Renal cortical epithelial cell (primary cell): ENCODE measurements at regions not wholly inside any gene's neighbourhood (a gene's known extent, or its start where the extent isn't known, plus 50 kb on each side); places are given as distances from the start of the nearest gene placed in this dataset.

Experiments
- DNase-seq: peaks from one replicate; pipeline ENCODE4 v3.0.0-alpha.2; 2011; ENCODE audit warnings: low read depth

DNA sequence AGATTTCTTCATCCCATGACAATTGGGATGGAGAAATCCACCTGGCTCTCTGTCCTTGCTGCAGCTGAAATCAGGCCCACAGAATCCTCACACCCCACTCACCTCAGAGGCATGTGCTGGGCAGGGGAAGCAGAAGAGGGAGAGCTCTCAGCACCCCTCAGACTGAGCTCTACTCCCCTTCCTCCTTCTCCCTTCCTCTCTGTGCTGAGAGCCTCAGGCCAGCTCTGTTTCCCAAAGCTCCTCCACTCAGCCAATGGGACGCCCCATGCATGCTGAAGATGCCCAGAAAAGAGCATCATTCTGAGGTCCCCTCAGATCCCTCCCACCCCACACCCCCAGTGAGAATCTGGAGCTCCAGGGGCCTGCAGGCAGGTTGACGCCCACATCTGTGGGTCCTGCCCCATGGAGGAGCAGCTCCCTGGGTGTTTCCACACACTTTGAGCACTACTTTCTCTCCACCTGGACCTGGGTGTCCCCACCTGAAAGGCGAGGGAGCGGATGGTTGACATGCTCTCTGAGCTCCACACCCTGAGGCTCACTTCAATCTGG is 637.7 kb upstream of the ID2 start:
- DNase-seq: no peak

- DNase-seq: no peak
These were observed 636.7 kb upstream of the ID2 start for GRCh38 chr2:8045081-8045614.

DNA sequence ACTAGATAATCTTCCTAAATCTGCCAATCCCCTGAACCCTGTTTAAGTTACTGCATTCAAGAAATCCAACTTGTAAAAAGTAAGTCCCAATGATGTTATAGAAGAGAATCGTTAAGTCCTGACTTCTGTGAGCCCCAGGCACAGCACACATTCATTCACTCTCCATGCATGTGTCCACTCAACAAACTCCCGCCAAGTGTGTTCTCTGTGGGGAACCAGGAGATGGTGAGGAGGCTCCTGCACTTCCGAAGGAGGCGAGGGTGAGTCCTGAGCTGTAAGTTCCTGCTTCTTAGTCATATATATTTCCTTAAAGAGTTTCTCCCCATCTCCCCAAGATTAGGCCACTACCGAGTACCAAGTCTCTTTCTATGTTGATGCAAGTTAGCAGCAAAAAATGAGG is 635.0 kb upstream of the ID2 start:
- DNase-seq: no peak

DNA sequence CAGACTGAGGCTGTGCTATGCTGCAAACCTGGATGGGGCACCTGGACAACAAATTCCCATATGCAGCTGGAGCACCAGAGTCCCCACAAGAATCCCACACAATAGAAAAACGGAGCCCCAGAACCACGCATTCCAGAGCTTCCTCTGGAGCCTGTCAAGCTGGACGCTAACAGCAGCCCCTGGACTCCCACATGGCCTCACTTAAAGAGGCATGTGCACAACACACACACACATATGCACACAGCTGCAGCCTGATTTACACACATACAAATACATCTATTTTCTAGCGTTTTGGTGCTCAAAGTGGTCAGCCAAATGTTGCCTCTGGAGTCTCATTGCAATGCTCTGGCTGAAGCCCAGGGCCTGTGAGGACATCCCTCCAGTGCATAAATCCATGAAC is 632.7 kb upstream of the ID2 start:
- DNase-seq: no peak

GRCh38 chr2:8049851-8050571 is 631.8 kb upstream of the ID2 start:
- no peak for DNase-seq

DNA sequence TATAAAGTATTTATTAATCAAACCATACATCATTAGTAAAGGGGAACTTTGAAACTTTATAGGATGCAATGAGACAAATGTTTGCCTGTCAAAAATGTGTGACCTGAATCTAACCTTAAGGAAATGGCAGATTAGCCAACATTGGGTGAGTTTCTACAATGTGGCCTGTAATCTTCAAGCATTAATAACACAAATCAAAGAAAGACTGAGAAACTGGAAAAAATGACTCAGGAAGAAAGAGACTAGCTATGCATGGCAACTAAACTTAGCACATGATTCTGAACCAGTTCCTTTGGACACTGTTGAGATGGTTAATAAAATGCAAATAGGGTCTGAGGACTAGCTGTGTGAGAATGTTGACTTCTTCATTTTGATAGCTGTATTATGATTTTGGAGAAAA is 628.6 kb upstream of the ID2 start:
- no peak for DNase-seq

- DNase-seq: no peak
These were observed 627.8 kb upstream of the ID2 start for GRCh38 chr2:8054070-8054469.

- no peak for DNase-seq
These were observed 623.2 kb upstream of the ID2 start for GRCh38 chr2:8058652-8059051.

GRCh38 chr2:8059255-8059654 is 622.6 kb upstream of the ID2 start:
- no peak for DNase-seq

DNA sequence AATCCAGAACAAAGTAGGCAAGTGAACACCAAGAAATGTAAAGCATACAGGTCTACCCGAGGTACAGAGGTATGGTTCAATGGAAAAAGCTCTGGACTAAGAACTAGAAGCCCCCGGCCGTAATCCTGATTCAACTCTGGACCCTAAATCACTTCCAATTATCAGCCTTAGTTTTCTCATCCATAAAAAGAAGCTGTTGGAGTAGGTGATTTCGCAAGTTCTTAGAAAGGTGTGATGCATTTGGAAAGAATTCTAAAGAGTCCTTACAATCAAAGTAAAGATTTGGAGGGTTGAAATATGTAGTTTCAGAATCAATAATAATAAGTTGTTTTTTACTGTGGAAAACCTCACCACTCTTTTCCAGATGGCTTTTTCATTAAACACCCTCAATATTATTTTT is 622.1 kb upstream of the ID2 start:
- peak; percentile 32 for DNase-seq

DNA sequence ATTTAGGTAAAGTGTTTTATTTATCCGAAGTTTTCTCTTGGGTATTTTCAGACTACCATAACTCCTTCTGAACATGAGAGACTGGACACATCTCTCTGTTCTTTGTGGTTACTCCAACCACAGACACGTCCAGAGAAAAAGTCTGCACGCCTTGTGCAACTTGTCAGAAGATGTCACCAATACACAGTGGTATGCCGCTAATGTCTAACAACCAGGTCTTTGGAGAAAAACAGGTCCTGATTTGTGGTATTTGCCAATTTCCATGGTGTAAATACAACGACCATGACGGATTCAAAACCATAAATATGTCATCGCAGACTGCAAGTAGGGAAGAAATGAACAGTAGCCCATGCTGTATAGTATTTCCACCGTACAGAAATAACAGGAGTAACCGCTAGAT is 620.6 kb upstream of the ID2 start:
- no peak for DNase-seq

- DNase-seq: no peak
These were observed 617.3 kb upstream of the ID2 start for GRCh38 chr2:8064603-8065002.

- no peak for DNase-seq
These were observed 616.7 kb upstream of the ID2 start for GRCh38 chr2:8065191-8065590.

DNA sequence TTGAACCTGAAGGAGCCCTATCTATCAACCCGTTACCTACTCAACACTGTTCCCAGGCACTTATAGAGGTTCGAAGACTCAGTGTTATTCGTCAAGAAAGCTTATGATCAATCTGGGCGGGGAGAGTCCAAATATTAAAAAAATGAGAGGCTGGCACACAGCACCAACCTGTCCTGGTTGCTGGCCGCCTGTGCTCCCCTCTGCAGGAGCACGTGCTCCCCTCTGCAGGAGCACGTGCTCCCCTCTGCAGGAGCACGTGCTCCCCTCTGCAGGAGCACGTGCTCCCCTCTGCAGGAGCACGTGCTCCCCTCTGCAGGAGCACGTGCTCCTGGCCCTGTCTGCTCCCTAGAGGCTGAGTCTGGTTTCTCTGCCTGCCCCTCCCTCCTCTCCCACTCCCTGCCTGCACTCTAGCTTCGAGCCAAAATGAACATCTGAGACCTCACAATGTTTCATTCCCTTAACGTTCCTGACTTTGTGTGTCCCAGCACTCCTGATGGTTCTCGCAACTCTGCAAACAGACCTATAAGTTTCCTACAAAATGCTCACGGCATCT is 614.0 kb upstream of the ID2 start:
- no peak for DNase-seq

GRCh38 chr2:8072907-8073306 is 608.9 kb upstream of the ID2 start:
- no peak for DNase-seq

DNA sequence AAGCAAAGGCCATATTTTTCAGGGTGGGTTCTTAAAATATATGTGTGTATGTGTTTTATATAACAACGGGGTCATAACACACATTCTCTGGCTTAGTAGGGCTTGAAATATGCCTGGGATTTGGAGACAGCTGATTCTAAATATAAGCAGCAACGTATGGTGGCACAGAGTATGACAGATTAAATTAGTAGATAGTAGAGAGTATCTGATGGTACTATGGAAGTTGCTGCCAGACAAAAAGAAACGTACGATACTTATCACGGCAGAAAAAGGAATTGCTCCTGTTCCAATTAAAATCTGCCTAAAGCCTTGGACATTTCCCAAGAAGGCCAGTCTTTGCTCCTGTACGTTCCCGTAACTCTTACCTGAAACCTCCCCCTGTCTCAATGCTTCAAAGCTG is 607.9 kb upstream of the ID2 start:
- no peak for DNase-seq

- DNase-seq: no peak
These were observed 605.2 kb upstream of the ID2 start for GRCh38 chr2:8076448-8077342.

DNA sequence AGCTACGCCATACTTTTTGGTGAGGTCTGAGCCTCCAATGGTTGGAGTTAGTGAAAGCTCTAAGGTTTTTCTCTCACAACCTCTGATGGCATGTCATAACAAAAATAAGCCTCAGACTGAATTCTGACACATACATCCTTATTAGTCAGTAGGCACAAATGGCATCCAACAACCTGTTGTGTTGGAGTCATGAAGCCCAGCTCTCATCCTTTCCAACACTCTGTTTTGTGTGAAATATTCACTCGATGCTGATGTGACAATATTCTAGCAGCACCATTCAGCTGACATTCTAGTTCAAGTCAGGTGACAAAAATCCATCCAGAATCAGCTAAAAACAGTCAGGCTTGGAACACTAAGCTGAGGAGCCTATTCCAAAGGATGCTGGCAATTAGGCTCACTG is 603.2 kb upstream of the ID2 start:
- DNase-seq: no peak

GRCh38 chr2:8080063-8080462 is 601.8 kb upstream of the ID2 start:
- DNase-seq: no peak

- no peak for DNase-seq
These were observed 600.7 kb upstream of the ID2 start for GRCh38 chr2:8081130-8081529.

- DNase-seq: no peak
These were observed 599.0 kb upstream of the ID2 start for GRCh38 chr2:8082840-8083239.

DNA sequence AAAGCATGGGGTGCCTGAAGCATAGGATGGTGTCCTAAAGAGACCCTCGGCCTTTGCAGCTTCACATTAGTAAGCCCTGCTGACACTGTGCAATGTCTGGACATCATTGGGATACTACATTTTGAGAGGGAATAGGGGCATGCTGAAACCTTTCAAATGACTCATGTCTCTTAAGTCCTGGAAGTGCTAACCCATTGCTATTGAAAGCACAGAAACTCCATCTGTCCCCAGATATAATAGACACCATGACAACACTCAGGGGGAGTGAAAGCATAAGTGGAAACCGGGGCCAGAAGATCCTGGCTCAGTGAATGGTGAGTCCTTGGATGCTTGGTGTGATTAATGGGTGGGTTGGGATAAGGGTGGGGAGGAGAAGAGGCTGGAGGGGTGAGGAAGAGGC is 595.5 kb upstream of the ID2 start:
- peak; percentile 25 for DNase-seq
